ENCODE measurements at regions not wholly inside any gene's neighbourhood (a gene's known extent, or its start where the extent isn't known, plus 50 kb on each side); places are given as distances from the start of the nearest gene placed in this dataset.

GRCh38 chr4:24236120-24236519, 346.3 kb upstream of the PPARGC1A start:
- no peak overlapping the region for H3K4me3 ChIP-seq (replicated peaks in 1 of 3; ENCODE audit: insufficient read depth in 1 of 3, low read depth in 1 of 3, low read length in 3 of 3)
- POLR2A ChIA-PET = no interaction called here
- no peak overlapping the region for H2AFZ ChIP-seq (ENCODE audit: low read depth, low read length)
- CTCF ChIA-PET = no interaction called here
- no peak overlapping the region for H3K27ac ChIP-seq (ENCODE audit: insufficient read depth, low read depth, low read length)
- no peaks in the 10 kb centered on the region for H3K79me2 ChIP-seq (ENCODE audit: control insufficient read depth, insufficient read depth, low read length)
- no peak overlapping the region for H3K4me2 ChIP-seq (ENCODE audit: insufficient read depth, low read length)
- H3K9ac ChIP-seq (replicated peaks; ENCODE audit: extremely low read depth, insufficient read depth, low read length) = no peak overlapping the region
- H3K36me3 ChIP-seq (ENCODE audit: control insufficient read depth in 2 of 2, extremely low read depth in 1 of 2, insufficient read depth in 2 of 2, low read length in 2 of 2) = no peaks in the 10 kb centered on the region
- no TSS peak for BruUV-seq (replicated peaks)
- no peak for TF ChIP-seq FOS (IDR thresholded peaks at IDR 0.05; ENCODE audit: borderline replicate concordance, insufficient read depth, low read length)
- no peak for TF ChIP-seq MYC (IDR thresholded peaks at IDR 0.05; ENCODE audit: low read depth, low read length)
- no peak for TF ChIP-seq MAX (IDR thresholded peaks at IDR 0.05; ENCODE audit: insufficient read depth, insufficient read length)
- no peak for TF ChIP-seq JUN (IDR thresholded peaks at IDR 0.05; ENCODE audit: borderline replicate concordance, insufficient read depth, insufficient read length, low read depth)
- TF ChIP-seq POLR2A (IDR thresholded peaks at IDR 0.05; ENCODE audit: low read depth, low read length) = no peak
- TF ChIP-seq CTCF (IDR thresholded peaks at IDR 0.05; ENCODE audit: extremely low read depth in 1 of 2, insufficient read depth in 1 of 2, low read depth in 1 of 2, low read length in 2 of 2) = no peak
- intact Hi-C loops (cut with micrococcal nuclease) (no loop called here), dilution Hi-C loops (cut with MboI; ENCODE audit: extremely low pct_ligation_motif_present, low sequenced_read_pairs) (no loop called here)
- no peaks in the 10 kb centered on the region for H3K4me1 ChIP-seq (ENCODE audit: control insufficient read depth, extremely low read depth, insufficient read depth, low read length)
- peaks cover 4% of the 10 kb centered on the region for H3K9me3 ChIP-seq (replicated peaks; ENCODE audit: control insufficient read depth, insufficient read depth, low read length)
- H3K9me1 ChIP-seq (replicated peaks; ENCODE audit: control insufficient read depth, extremely low read depth, insufficient read depth, low read length) = no peaks in the 10 kb centered on the region
- no peak for DNase-seq (ENCODE audit: low read depth, low spot score)
- FAIRE-seq = no peak
- H3K27me3 ChIP-seq (ENCODE audit: control insufficient read depth in 2 of 2, insufficient read depth in 2 of 2, low read length in 2 of 2) = no peaks in the 10 kb centered on the region
- H4K20me1 ChIP-seq (replicated peaks; ENCODE audit: control insufficient read depth, extremely low read depth, insufficient read depth, low read length) = no peaks in the 10 kb centered on the region

GRCh38 chr4:24235618-24236017, 345.8 kb upstream of the PPARGC1A start:
- ChIA-PET POLR2A (no interaction called here), CTCF (no interaction called here)
- no peak overlapping the region for H3K4me3 ChIP-seq (replicated peaks in 1 of 3; ENCODE audit: insufficient read depth in 1 of 3, low read depth in 1 of 3, low read length in 3 of 3)
- H3K9ac ChIP-seq (replicated peaks; ENCODE audit: extremely low read depth, insufficient read depth, low read length) = no peak overlapping the region
- H3K9me3 ChIP-seq (replicated peaks; ENCODE audit: control insufficient read depth, insufficient read depth, low read length) = peaks cover 2% of the 10 kb centered on the region
- no peak overlapping the region for H3K27ac ChIP-seq (ENCODE audit: insufficient read depth, low read depth, low read length)
- TF ChIP-seq FOS (IDR thresholded peaks at IDR 0.05; ENCODE audit: borderline replicate concordance, insufficient read depth, low read length) (no peak), EZH2 (IDR thresholded peaks at IDR 0.05; ENCODE audit: borderline replicate concordance, low read depth, low read length, severe bottlenecking) (no peak), CTCF (IDR thresholded peaks at IDR 0.05; ENCODE audit: extremely low read depth in 1 of 2, insufficient read depth in 1 of 2, low read depth in 1 of 2, low read length in 2 of 2) (no peak), MYC (IDR thresholded peaks at IDR 0.05; ENCODE audit: low read depth, low read length) (no peak), GATA2 (IDR thresholded peaks at IDR 0.05; ENCODE audit: insufficient read depth, insufficient read length, low read depth, low read length) (no peak), POLR2AphosphoS5 (IDR thresholded peaks at IDR 0.05; ENCODE audit: insufficient read depth, low read depth, low read length) (no peak), POLR2A (IDR thresholded peaks at IDR 0.05; ENCODE audit: low read depth, low read length) (no peak), MAX (IDR thresholded peaks at IDR 0.05; ENCODE audit: insufficient read depth, insufficient read length) (no peak), JUN (IDR thresholded peaks at IDR 0.05; ENCODE audit: borderline replicate concordance, insufficient read depth, insufficient read length, low read depth) (no peak)
- no peaks in the 10 kb centered on the region for H3K36me3 ChIP-seq (ENCODE audit: control insufficient read depth in 2 of 2, extremely low read depth in 1 of 2, insufficient read depth in 2 of 2, low read length in 2 of 2)
- BruUV-seq (replicated peaks) = no TSS peak
- no peak overlapping the region for H3K4me2 ChIP-seq (ENCODE audit: insufficient read depth, low read length)
- H4K20me1 ChIP-seq (replicated peaks; ENCODE audit: control insufficient read depth, extremely low read depth, insufficient read depth, low read length) = no peaks in the 10 kb centered on the region
- H3K9me1 ChIP-seq (replicated peaks; ENCODE audit: control insufficient read depth, extremely low read depth, insufficient read depth, low read length) = no peaks in the 10 kb centered on the region
- DNase-seq (ENCODE audit: low read depth, low spot score) (no peak), FAIRE-seq (no peak)
- H3K79me2 ChIP-seq (ENCODE audit: control insufficient read depth, insufficient read depth, low read length) = no peaks in the 10 kb centered on the region
- H2AFZ ChIP-seq (ENCODE audit: low read depth, low read length) = no peak overlapping the region
- intact Hi-C loops (cut with micrococcal nuclease) = no loop called here
- dilution Hi-C loops (cut with MboI; ENCODE audit: extremely low pct_ligation_motif_present, low sequenced_read_pairs) = no loop called here
- H3K27me3 ChIP-seq (ENCODE audit: control insufficient read depth in 2 of 2, insufficient read depth in 2 of 2, low read length in 2 of 2) = no peaks in the 10 kb centered on the region
- H3K4me1 ChIP-seq (ENCODE audit: control insufficient read depth, extremely low read depth, insufficient read depth, low read length) = no peaks in the 10 kb centered on the region

Data from endothelial cell of umbilical vein (primary cell).